ENCODE measurements at regions not wholly inside any gene's neighbourhood (a gene's known extent, or its start where the extent isn't known, plus 50 kb on each side); places are given as distances from the start of the nearest gene placed in this dataset.

- TF ChIP-seq EZH2 (IDR thresholded peaks at IDR 0.05): no peak
- TF ChIP-seq POLR2AphosphoS5 (IDR thresholded peaks at IDR 0.05; ENCODE audit: borderline replicate concordance, low read depth, low read length): no peak
These were observed 195.6 kb downstream of the FAM43A start for GRCh38 chr3:194880940-194881925.

All from SK-N-MC (cell line).